Mesenchymal stem cell (in vitro differentiated cells and primary cell): ENCODE measurements at regions not wholly inside any gene's neighbourhood (a gene's known extent, or its start where the extent isn't known, plus 50 kb on each side); places are given as distances from the start of the nearest gene placed in this dataset. TPM values are rescaled to one million over a fixed set of nuclear protein-coding genes. Genes with fewer than 3 reads are reported as not detected.

Experiments
- DNase-seq: peaks from one replicate; pipeline ENCODE4 v3.0.0-alpha.2; 2013
- H2AFZ ChIP-seq: one replicate; pipeline ENCODE4 v1.6.1; 2013; ENCODE audit warnings: low read depth, mild to moderate bottlenecking, control low read depth, inconsistent platforms, low read length, moderate library complexity
- H2AK5ac ChIP-seq: 2 replicates; pipeline ENCODE4 v1.6.1; 2013; ENCODE audit warnings: low read length, moderate library complexity, mild to moderate bottlenecking, inconsistent platforms; ENCODE audit not compliant: severe bottlenecking
- H2BK120ac ChIP-seq: one replicate; pipeline ENCODE4 v1.6.1; 2013; ENCODE audit warnings: low read depth, mild to moderate bottlenecking, inconsistent platforms, low read length, moderate library complexity
- H2BK12ac ChIP-seq, 2 experiments: one replicate each; pipeline ENCODE4 v1.6.1; 2013; ENCODE audit warnings: inconsistent platforms in 2 of 2, low read length in 2 of 2, mild to moderate bottlenecking in 2 of 2, moderate library complexity in 2 of 2, control low read depth in 1 of 2
- H2BK15ac ChIP-seq: one replicate; pipeline ENCODE4 v1.6.1; 2013; ENCODE audit warnings: mild to moderate bottlenecking, low read depth, inconsistent platforms; ENCODE audit not compliant: poor library complexity, severe bottlenecking
- H2BK5ac ChIP-seq: 2 replicates; pipeline ENCODE4 v1.6.1; 2013; ENCODE audit warnings: low read depth, mild to moderate bottlenecking, low read length, control low read depth, inconsistent platforms; ENCODE audit not compliant: poor library complexity, severe bottlenecking
- H3K14ac ChIP-seq, 2 experiments: one replicate each; pipeline ENCODE4 v1.6.1; 2013; ENCODE audit warnings: inconsistent platforms in 2 of 2, low read length in 2 of 2, control low read depth in 1 of 2, mild to moderate bottlenecking in 1 of 2, moderate library complexity in 1 of 2
- H3K18ac ChIP-seq, 2 experiments: one replicate each; pipeline ENCODE4 v1.6.1; 2013; ENCODE audit warnings: inconsistent platforms in 2 of 2, low read length in 2 of 2, control low read depth in 1 of 2, low read depth in 1 of 2, mild to moderate bottlenecking in 1 of 2
- H3K23ac ChIP-seq, 2 experiments: one replicate each; pipeline ENCODE4 v1.6.1; 2013; ENCODE audit warnings: inconsistent platforms in 2 of 2, low read length in 2 of 2, mild to moderate bottlenecking in 2 of 2, moderate library complexity in 2 of 2, control low read depth in 1 of 2
- H3K27ac ChIP-seq: 2 replicates; pipeline ENCODE4 v1.5.1; 2013; ENCODE audit warnings: mild to moderate bottlenecking, moderate library complexity, low read length, control low read depth, inconsistent platforms; ENCODE audit not compliant: poor library complexity, severe bottlenecking
- H3K27me3 ChIP-seq, 2 experiments: 2 replicates each; pipeline versions ENCODE4 v1.6.1 to v1.7.0; 2013; ENCODE audit warnings: low read length in 2 of 2, mild to moderate bottlenecking in 2 of 2, moderate library complexity in 2 of 2, control low read depth in 1 of 2, inconsistent platforms in 1 of 2; ENCODE audit not compliant: control insufficient read depth in 1 of 2, insufficient read depth in 1 of 2
- H3K36me3 ChIP-seq, 2 experiments: 2 replicates each; pipeline versions ENCODE4 v1.6.1 to v1.7.0; 2013; ENCODE audit warnings: low read length in 2 of 2, control low read depth in 1 of 2, inconsistent platforms in 1 of 2, low read depth in 1 of 2, mild to moderate bottlenecking in 1 of 2; ENCODE audit not compliant: insufficient read depth in 2 of 2, control insufficient read depth in 1 of 2
- H3K4ac ChIP-seq, 2 experiments: one replicate each; pipeline ENCODE4 v1.6.1; 2013; ENCODE audit warnings: inconsistent platforms in 2 of 2, low read length in 2 of 2, mild to moderate bottlenecking in 2 of 2, moderate library complexity in 2 of 2, control low read depth in 1 of 2, low read depth in 1 of 2
- H3K4me1 ChIP-seq: 2 replicates; pipeline ENCODE4 v1.6.1; 2013; ENCODE audit warnings: low read depth, low read length, control low read depth; ENCODE audit not compliant: control insufficient read depth, insufficient read depth
- H3K4me2 ChIP-seq: 2 replicates; pipeline ENCODE4 v1.6.1; 2013; ENCODE audit warnings: low read length, mild to moderate bottlenecking, inconsistent platforms; ENCODE audit not compliant: poor library complexity, severe bottlenecking
- H3K4me3 ChIP-seq, 2 experiments: 2 replicates each; pipeline versions ENCODE4 v1.5.1 to v1.7.0; 2013; ENCODE audit warnings: low read length in 2 of 2, mild to moderate bottlenecking in 2 of 2, control low read depth in 1 of 2, low read depth in 1 of 2; ENCODE audit not compliant: insufficient read depth in 1 of 2
- H3K79me1 ChIP-seq: replicated peaks from 2 replicates; pipeline ENCODE4 v1.6.1; 2013; ENCODE audit warnings: mild to moderate bottlenecking, control low read depth, low read length, inconsistent platforms; ENCODE audit not compliant: poor library complexity, severe bottlenecking
- H3K9ac ChIP-seq: 2 replicates; pipeline ENCODE4 v1.7.0; 2013; ENCODE audit warnings: mild to moderate bottlenecking, low read length, moderate library complexity
- H3K9me3 ChIP-seq: 2 replicates; pipeline ENCODE4 v1.7.0; 2013; ENCODE audit warnings: mild to moderate bottlenecking, low read length; ENCODE audit not compliant: control insufficient read depth
- H4K8ac ChIP-seq: one replicate; pipeline ENCODE4 v1.6.1; 2013; ENCODE audit warnings: inconsistent platforms, mild to moderate bottlenecking, low read length, moderate library complexity
- H4K91ac ChIP-seq: one replicate; pipeline ENCODE4 v1.6.1; 2013; ENCODE audit warnings: mild to moderate bottlenecking, low read length, inconsistent platforms
- small RNA-seq: library from polyadenylated mRNA; stranded (forward); fragments of <200 nt; extraction: miRNeasy Mini kit (QIAGEN cat#:217004); gene quantifications from one replicate; pipeline ENCODE3, GENCODE V24; 2013; ENCODE audit warnings: low read depth

DNA sequence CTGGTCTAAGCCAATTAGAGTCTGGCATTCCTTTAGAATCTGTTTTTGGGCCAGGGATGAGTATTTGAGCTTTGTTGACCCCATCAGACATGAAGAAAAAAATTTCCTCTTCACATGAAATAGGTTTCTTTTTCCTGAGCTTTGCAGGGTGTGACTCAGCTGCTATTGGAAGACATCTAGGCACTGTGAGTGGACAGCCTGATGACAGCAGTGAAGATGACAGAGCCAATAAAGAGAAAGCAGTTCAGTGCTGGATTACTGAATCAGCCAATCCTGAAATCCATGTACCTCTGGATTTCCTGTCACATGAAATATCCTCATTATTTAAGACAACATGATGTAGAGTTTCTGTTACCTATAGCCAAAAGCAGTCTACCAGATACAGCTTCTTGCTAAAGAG is 51.3 kb upstream of the GRIA1 start:
- DNase-seq = no peak
- no peaks in the 10 kb centered on the region for H3K79me1 ChIP-seq
- H3K14ac ChIP-seq = no peak overlapping the region
- no peak overlapping the region for H2AFZ ChIP-seq
- no peak overlapping the region for H2BK15ac ChIP-seq
- H2AK5ac ChIP-seq = no peak overlapping the region
- H4K8ac ChIP-seq = no peak overlapping the region
- H2BK12ac ChIP-seq = no peak overlapping the region
- no peak overlapping the region for H3K4ac ChIP-seq
- no peak overlapping the region for H3K4me3 ChIP-seq
- no peak overlapping the region for H3K4me2 ChIP-seq
- H3K9me3 ChIP-seq = no peaks in the 10 kb centered on the region
- H3K9ac ChIP-seq = no peak overlapping the region
- no peak overlapping the region for H2BK120ac ChIP-seq
- H3K4me1 ChIP-seq = no peaks in the 10 kb centered on the region
- no peak overlapping the region for H4K91ac ChIP-seq
- no peak overlapping the region for H2BK5ac ChIP-seq
- H3K27ac ChIP-seq = no peak overlapping the region
- H3K27me3 ChIP-seq = no peaks in the 10 kb centered on the region
- H3K23ac ChIP-seq = no peak overlapping the region
- H3K36me3 ChIP-seq = no peaks in the 10 kb centered on the region
- no peak overlapping the region for H3K18ac ChIP-seq

Small RNAs in the stretch of these regions (small RNA-seq; reads per million reads assigned to genes)
- not detected for gene AC008571.1
